ENCODE measurements at regions not wholly inside any gene's neighbourhood (a gene's known extent, or its start where the extent isn't known, plus 50 kb on each side); places are given as distances from the start of the nearest gene placed in this dataset.

GRCh38 chr12:116401565-116401964 is 124.1 kb upstream of the MED13L start:
- no peak for TF ChIP-seq EGR1 (IDR thresholded peaks at IDR 0.05; ENCODE audit: low read depth in 2 of 2)
- TF ChIP-seq, protein P1, sequence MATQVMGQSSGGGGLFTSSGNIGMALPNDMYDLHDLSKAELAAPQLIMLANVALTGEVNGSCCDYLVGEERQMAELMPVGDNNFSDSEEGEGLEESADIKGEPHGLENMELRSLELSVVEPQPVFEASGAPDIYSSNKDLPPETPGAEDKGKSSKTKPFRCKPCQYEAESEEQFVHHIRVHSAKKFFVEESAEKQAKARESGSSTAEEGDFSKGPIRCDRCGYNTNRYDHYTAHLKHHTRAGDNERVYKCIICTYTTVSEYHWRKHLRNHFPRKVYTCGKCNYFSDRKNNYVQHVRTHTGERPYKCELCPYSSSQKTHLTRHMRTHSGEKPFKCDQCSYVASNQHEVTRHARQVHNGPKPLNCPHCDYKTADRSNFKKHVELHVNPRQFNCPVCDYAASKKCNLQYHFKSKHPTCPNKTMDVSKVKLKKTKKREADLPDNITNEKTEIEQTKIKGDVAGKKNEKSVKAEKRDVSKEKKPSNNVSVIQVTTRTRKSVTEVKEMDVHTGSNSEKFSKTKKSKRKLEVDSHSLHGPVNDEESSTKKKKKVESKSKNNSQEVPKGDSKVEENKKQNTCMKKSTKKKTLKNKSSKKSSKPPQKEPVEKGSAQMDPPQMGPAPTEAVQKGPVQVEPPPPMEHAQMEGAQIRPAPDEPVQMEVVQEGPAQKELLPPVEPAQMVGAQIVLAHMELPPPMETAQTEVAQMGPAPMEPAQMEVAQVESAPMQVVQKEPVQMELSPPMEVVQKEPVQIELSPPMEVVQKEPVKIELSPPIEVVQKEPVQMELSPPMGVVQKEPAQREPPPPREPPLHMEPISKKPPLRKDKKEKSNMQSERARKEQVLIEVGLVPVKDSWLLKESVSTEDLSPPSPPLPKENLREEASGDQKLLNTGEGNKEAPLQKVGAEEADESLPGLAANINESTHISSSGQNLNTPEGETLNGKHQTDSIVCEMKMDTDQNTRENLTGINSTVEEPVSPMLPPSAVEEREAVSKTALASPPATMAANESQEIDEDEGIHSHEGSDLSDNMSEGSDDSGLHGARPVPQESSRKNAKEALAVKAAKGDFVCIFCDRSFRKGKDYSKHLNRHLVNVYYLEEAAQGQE (IDR thresholded peaks at IDR 0.05): no peak
- no peak for TF ChIP-seq RAD21 (IDR thresholded peaks at IDR 0.05)
- no peak for TF ChIP-seq MAX (IDR thresholded peaks at IDR 0.05)
- TF ChIP-seq ATF3 (IDR thresholded peaks at IDR 0.05): no peak
- TF ChIP-seq, protein P2, sequence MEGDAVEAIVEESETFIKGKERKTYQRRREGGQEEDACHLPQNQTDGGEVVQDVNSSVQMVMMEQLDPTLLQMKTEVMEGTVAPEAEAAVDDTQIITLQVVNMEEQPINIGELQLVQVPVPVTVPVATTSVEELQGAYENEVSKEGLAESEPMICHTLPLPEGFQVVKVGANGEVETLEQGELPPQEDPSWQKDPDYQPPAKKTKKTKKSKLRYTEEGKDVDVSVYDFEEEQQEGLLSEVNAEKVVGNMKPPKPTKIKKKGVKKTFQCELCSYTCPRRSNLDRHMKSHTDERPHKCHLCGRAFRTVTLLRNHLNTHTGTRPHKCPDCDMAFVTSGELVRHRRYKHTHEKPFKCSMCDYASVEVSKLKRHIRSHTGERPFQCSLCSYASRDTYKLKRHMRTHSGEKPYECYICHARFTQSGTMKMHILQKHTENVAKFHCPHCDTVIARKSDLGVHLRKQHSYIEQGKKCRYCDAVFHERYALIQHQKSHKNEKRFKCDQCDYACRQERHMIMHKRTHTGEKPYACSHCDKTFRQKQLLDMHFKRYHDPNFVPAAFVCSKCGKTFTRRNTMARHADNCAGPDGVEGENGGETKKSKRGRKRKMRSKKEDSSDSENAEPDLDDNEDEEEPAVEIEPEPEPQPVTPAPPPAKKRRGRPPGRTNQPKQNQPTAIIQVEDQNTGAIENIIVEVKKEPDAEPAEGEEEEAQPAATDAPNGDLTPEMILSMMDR (IDR thresholded peaks at IDR 0.05; ENCODE audit: low read depth, low read length, missing input control): no peak
- TF ChIP-seq FOXA1 (IDR thresholded peaks at IDR 0.05): no peak
- TF ChIP-seq SP1 (IDR thresholded peaks at IDR 0.05): no peak
- TF ChIP-seq, protein P3, sequence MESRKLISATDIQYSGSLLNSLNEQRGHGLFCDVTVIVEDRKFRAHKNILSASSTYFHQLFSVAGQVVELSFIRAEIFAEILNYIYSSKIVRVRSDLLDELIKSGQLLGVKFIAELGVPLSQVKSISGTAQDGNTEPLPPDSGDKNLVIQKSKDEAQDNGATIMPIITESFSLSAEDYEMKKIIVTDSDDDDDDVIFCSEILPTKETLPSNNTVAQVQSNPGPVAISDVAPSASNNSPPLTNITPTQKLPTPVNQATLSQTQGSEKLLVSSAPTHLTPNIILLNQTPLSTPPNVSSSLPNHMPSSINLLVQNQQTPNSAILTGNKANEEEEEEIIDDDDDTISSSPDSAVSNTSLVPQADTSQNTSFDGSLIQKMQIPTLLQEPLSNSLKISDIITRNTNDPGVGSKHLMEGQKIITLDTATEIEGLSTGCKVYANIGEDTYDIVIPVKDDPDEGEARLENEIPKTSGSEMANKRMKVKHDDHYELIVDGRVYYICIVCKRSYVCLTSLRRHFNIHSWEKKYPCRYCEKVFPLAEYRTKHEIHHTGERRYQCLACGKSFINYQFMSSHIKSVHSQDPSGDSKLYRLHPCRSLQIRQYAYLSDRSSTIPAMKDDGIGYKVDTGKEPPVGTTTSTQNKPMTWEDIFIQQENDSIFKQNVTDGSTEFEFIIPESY (IDR thresholded peaks at IDR 0.05): no peak
- TF ChIP-seq TAF1 (conservative IDR thresholded peaks at IDR 0.05): no peak
- TF ChIP-seq YY1 (IDR thresholded peaks at IDR 0.05): no peak
- TF ChIP-seq GABPA (IDR thresholded peaks at IDR 0.05 in 1 of 2, conservative IDR thresholded peaks at IDR 0.05 in 1 of 2): no peak
